Motor neuron (in vitro differentiated cells): ENCODE measurements at regions not wholly inside any gene's neighbourhood (a gene's known extent, or its start where the extent isn't known, plus 50 kb on each side); places are given as distances from the start of the nearest gene placed in this dataset.

ENCODE experiments used
- ATAC-seq, 8 experiments: fragments of 200-7000 bp; cut with Tn5 transposase; replicated peaks in 6 of 8; 2 replicates each; pipeline ENCODE4 v1.8.0; 2021; ENCODE audit warnings: mild to moderate bottlenecking in 8 of 8, moderate library complexity in 8 of 8
- H3K27ac ChIP-seq, 2 donors: fragments of 250-450 bp; sonication (Bioruptor Pico); 2 replicates each; pipeline ENCODE4 v1.9.0; 2021; ENCODE audit warnings: antibody characterized with exemption in 2 of 2, mild to moderate bottlenecking in 2 of 2, moderate library complexity in 1 of 2
- H3K4me1 ChIP-seq, 2 donors: fragments of 250-450 bp; sonication (Bioruptor Pico); replicated peaks in 1 of 2; 2 replicates each; pipeline ENCODE4 v1.6.1; 2021; ENCODE audit warnings: antibody characterized with exemption in 2 of 2, mild to moderate bottlenecking in 2 of 2, moderate library complexity in 1 of 2
- H3K4me3 ChIP-seq, 5 donors: fragments of 250-450 bp; sonication (Bioruptor Pico); 2 replicates each; pipeline ENCODE4 v1.9.0; 2021; ENCODE audit warnings: antibody characterized with exemption in 5 of 5, mild to moderate bottlenecking in 5 of 5, moderate library complexity in 4 of 5
- WGBS, 10 experiments: fragments of 450-650 bp; shearing (Covaris generic); methylation state at CpG; one replicate each; pipeline ENCODE4 v1.0.0; 2022; 5-methylcytosine and 5-hydroxymethylcytosine counted together
- in situ Hi-C, 9 experiments: fragments of 400-800 bp; cut with MboI; loops; one replicate each; pipeline ENCODE4 v1.15.0; 2021; ENCODE audit warnings: low sequenced_read_pairs in 9 of 9, low pct_unique_long_range_greater_than_20kb in 2 of 9; ENCODE audit not compliant: unreplicated experiment in 9 of 9

DNA sequence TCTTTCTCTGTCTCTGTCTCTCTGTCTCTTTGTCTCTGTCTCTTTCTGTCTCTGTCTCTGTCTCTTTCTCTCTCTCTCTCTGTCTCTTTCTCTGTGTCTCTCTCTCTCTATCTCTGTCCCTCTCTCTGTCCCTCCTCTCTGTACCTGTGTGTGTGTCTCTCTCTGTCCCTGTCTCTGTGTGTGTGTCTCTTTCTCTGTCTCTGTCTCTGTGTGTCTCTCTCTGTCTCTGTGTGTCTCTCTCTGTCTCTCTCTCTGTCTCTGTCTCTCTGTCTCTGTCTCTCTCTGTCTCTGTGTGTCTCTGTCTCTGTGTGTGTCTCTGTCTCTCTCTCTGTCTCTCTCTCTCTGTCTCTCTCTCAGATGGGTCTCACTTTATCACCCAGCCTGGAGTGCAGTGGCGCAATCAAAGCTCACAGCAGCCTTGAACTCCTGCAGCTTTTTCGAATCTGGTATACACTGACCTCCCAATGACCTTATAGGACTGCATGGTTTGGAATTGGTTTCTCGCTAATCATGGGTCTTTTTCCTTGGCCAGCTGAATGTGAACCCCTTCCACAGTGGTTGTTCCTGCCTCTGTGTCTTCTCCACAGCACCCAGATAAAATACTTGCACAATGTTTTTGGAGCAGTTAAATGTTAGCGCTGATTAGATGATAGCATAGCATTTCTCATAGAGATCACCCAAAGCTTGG is 102.6 kb upstream of the KLHL25 start:
- Histone ChIP-seq H3K4me3 (no peak overlapping the region), H3K27ac (no peak overlapping the region), H3K4me1 (peaks cover 5 to 13% of the 10 kb centered on the region in 2 donors)
- 0 to 100% (median 56%) methylated on average over 1 to 4 of the region's 4 CpGs; no CpG with 5 or more reads in 1 of the 10 experiments for WGBS, 10 experiments
- in situ Hi-C loops: loop anchor here in 1 of 9 experiments (25.0 kb wide), 1 partner anchor 90 kb away; no protein-coding TSS in a partner anchor
- peak in 1 of 8 experiments; percentile 3 for ATAC-seq

- ATAC-seq: peak in 5 of 8 experiments; percentile 16 to 50 (median 45)
- 0 to 81% (median 29%) methylated on average over 1 to 9 of the region's 16 CpGs; no CpG with 5 or more reads in 1 of the 10 experiments for WGBS, 10 experiments
- H3K4me3 ChIP-seq: no peak overlapping the region
- H3K4me1 ChIP-seq: peaks cover 5 to 13% of the 10 kb centered on the region in 2 donors
- in situ Hi-C loops: loop anchor here in 1 of 9 experiments (25.0 kb wide), 1 partner anchor 89 kb away; no protein-coding TSS in a partner anchor
- H3K27ac ChIP-seq: no peak overlapping the region
Measured at GRCh38 chr15:85897895-85898717, 103.4 kb upstream of the KLHL25 start.

DNA sequence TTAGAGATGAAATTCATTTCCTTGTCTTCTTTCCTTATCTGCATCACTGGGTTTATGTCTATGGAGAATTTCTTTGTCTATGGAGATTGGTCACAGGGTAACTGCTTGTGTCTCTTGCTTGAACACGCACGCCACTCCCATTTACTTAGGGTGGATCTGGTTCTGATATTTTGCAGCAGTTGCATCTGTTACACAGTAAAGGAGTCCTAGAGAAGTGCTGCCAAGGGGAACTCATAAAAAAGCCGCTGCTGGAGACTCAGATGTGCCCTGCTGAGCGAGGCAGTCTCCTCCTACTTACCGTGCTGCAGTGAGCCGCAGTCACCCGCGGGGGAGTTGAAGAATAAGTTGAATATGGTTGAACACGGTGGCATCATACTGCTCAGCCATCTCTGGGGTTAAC is 105.2 kb upstream of the KLHL25 start:
- in situ Hi-C loops: loop anchor here in 1 of 9 experiments (25.0 kb wide), 1 partner anchor 87 kb away; no protein-coding TSS in a partner anchor
- Histone ChIP-seq H3K27ac (no peak overlapping the region), H3K4me1 (peaks cover 6 to 14% of the 10 kb centered on the region in 2 donors), H3K4me3 (no peak overlapping the region)
- WGBS, 10 experiments: 0 to 50% (median 39%) methylated on average over 1 to 8 of the region's 9 CpGs; no CpG with 5 or more reads in 6 of the 10 experiments
- ATAC-seq: peak in 3 of 8 experiments; percentile 21 to 62 (median 36)

DNA sequence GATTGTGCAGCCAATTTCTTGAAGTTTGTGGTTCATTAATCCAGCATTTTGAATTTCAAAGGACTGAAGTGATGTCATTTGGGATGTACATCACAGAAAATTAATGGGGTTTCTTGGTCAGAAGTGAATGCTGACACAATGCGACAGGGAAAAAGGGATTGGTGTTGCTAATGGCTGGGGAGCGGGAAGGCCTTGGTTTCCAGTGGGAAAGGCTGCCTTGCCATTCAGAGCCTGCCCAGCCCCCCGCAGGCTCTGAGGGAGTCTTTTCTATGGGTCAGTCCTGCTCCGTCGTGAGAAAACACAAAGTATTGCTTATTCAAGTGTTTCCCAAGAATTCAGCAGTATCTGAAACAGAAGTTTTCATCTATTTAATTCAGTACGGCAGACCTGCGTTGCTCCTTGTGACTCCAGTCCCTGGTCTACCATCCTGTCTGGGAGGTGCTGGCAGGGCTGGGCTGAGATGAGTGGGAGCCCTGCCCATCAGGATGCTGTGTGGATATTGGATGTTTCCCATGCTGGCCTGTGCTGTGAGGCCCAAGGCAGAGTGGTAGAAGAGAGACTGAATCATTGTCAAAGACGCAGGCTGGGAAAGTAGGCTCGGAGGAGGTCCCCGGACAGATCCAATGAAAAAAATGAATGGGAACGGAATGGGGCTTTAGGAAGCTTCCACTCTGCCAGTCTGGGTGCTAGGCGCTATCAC is 111.2 kb upstream of the KLHL25 start:
- Histone ChIP-seq H3K4me1 (peaks cover 14 to 19% of the 10 kb centered on the region in 2 donors), H3K4me3 (no peak overlapping the region), H3K27ac (peak overlapping the region; percentile 34 to 48)
- WGBS, 10 experiments: 15 to 67% (median 31%) methylated on average over 2 to 10 of the region's 12 CpGs; no CpG with 5 or more reads in 1 of the 10 experiments
- in situ Hi-C loops: no loop called here
- ATAC-seq: peak in 5 of 8 experiments; percentile 87 to 89 (median 88)

DNA sequence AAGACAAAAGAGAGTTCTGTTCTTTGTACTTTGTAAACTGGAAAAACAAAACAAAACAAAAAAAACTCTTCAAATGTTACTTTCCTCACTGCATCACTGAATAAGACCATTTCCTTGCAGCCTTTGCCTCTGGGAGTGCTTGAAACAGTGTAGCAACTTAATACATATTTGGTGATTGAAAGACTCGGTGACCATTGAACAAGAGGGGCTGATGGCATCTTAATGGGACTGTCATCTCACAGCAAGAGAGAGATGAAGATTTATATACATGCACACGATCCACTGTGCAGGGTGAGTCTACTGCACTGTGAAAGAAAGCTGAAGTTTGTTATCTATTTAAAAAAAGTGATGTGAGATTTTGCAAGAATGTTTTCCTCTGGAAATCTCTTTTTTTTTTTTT is 111.9 kb upstream of the KLHL25 start:
- WGBS, 10 experiments: 0 to 86% (median 0%) methylated on average over 1 to 2 of the region's 2 CpGs; no CpG with 5 or more reads in 1 of the 10 experiments
- ATAC-seq: peak in 5 of 8 experiments; percentile 28 to 57 (median 40)
- Histone ChIP-seq H3K27ac (peak overlapping the region in 1 of 2 donors; percentile 7), H3K4me3 (no peak overlapping the region), H3K4me1 (peaks cover 14 to 19% of the 10 kb centered on the region in 2 donors)
- in situ Hi-C loops: no loop called here

- in situ Hi-C loops: no loop called here
- Histone ChIP-seq H3K4me1 (peaks cover 6 to 11% of the 10 kb centered on the region in 2 donors), H3K4me3 (no peak overlapping the region), H3K27ac (no peak overlapping the region)
- WGBS, 10 experiments: 8 to 69% (median 60%) methylated on average over 2 to 5 of the region's 5 CpGs; no CpG with 5 or more reads in 3 of the 10 experiments
- ATAC-seq: peak in 4 of 8 experiments; percentile 6 to 99 (median 70)
Measured at GRCh38 chr15:85910834-85911233, 116.1 kb upstream of the KLHL25 start.

DNA sequence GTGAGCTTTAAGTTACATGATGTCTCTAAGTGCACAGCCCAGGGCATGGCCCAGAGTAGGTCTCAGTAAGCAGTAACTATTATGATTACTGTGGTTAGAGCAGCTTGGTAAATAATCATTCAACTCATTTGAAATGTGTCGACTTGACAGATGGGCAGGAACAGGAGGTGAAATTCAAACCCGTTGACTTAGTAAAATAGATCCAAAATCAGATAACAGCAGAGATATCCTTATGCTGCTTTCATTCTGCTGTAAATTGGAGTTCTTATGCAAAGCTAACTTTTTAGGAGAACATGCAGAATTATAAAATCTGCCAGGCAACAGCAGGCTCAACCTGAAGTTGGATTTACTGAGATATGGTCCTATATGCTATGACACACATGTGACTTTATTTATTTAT is 118.7 kb upstream of the KLHL25 start:
- no peak for ATAC-seq
- WGBS, 10 experiments: 40 to 100% (median 80%) methylated on average over 1 to 2 of the region's 2 CpGs; no CpG with 5 or more reads in 3 of the 10 experiments
- no peak overlapping the region for H3K4me3 ChIP-seq
- H3K4me1 ChIP-seq: peaks cover 0 to 3% of the 10 kb centered on the region in 2 donors
- H3K27ac ChIP-seq: no peak overlapping the region
- in situ Hi-C loops: no loop called here

DNA sequence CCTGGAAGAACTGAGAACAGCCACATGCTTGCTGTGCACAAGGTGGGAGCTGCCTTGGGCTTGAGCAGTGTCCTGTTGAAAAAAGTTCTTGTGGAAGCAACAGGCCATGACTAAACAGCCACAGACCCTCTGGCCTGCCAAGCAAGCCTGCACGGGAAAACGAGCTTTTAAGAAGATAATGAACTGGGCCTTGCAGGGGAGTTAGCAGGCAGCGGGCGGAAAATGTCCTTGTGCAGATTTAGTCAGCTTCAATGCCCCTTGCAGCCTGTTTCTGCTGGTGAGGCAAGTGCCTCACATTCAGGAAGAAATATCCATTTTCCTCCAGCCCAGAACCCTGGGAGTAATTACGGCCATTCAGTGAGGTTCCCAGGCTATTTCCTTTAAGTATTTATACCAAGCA is 126.2 kb upstream of the KLHL25 start:
- Histone ChIP-seq H3K27ac (no peak overlapping the region), H3K4me1 (peaks cover 1 to 8% of the 10 kb centered on the region in 2 donors), H3K4me3 (no peak overlapping the region)
- in situ Hi-C loops: no loop called here
- WGBS, 10 experiments: 0 to 93% (median 51%) methylated on average over 1 to 4 of the region's 5 CpGs; no CpG with 5 or more reads in 4 of the 10 experiments
- ATAC-seq: peak in 3 of 8 experiments; percentile 26 to 53 (median 32)

DNA sequence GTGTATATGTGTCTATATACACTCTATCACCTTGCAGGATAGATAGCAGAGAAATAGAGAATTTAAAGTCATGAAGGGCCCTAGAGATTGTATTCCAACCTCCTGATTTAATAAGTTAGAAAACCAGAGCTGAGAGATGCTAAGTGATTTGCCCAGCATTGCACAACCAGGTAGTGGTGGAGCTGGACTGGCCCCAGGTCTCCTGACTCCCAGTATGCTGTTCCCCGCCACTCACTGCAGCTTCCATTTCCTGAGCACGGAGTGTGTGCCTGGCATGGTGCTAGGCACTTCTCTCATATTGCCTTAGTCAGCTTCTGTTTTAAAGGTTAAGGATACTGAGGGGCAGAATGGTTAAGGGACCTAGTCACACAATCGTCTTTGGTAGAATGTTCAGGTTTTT is 129.4 kb upstream of the KLHL25 start:
- 0 to 100% (median 60%) methylated on average over 1 to 2 of the region's 3 CpGs; no CpG with 5 or more reads in 5 of the 10 experiments for WGBS, 10 experiments
- no peak overlapping the region for H3K4me3 ChIP-seq
- no peak for ATAC-seq
- H3K4me1 ChIP-seq: peaks cover 3 to 5% of the 10 kb centered on the region in 2 donors
- no peak overlapping the region for H3K27ac ChIP-seq
- in situ Hi-C loops: no loop called here

- in situ Hi-C loops: no loop called here
- WGBS, 10 experiments: 0 to 59% (median 21%) methylated on average over 2 to 7 of the region's 8 CpGs; no CpG with 5 or more reads in 2 of the 10 experiments
- ATAC-seq: no peak
- no peak overlapping the region for H3K4me3 ChIP-seq
- H3K27ac ChIP-seq: no peak overlapping the region
- peaks cover 3 to 5% of the 10 kb centered on the region in 2 donors for H3K4me1 ChIP-seq
Measured at GRCh38 chr15:85925649-85926237, 131.0 kb upstream of the KLHL25 start.

- in situ Hi-C loops: no loop called here
- no peak for ATAC-seq
- 0 to 86% (median 40%) methylated on average over 1 of the region's 1 CpG; no CpG with 5 or more reads in 4 of the 10 experiments for WGBS, 10 experiments
- Histone ChIP-seq H3K4me3 (no peak overlapping the region), H3K4me1 (peaks cover 3 to 5% of the 10 kb centered on the region in 2 donors), H3K27ac (no peak overlapping the region)
Measured at GRCh38 chr15:85926834-85927233, 132.1 kb upstream of the KLHL25 start.

DNA sequence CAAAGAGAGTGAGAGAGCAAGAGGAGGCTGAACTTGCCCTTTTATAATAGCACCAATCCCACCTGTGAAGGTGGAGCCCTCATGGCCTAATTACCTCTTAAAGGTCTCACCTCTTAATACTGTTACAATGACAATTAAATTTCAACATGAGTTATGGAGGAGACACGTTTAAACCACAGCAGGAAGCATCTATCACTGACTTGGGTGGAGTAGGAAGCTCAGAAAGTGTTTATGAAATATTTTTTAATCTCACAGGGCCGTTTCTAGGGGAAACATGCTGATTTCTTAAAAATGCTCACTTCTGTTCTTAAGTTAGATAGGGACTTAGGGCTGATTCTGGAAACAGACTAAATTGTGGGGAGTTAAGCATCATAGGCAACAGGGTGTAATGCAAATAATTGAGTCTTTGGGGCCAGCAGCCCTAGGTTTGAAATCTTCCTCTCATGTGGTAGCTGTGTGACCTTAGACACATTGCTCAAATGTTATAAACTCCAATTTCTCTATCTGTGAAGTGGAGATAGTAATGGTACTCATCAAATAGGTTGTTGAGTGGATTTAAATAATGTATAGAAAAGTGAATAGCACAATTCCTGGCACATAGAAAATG is 133.3 kb upstream of the KLHL25 start:
- ATAC-seq: no peak
- Histone ChIP-seq H3K4me3 (no peak overlapping the region), H3K27ac (no peak overlapping the region), H3K4me1 (peaks cover 3 to 5% of the 10 kb centered on the region in 2 donors)
- in situ Hi-C loops: no loop called here
- WGBS, 10 experiments: 0 to 100% (median 43%) methylated on average over 1 to 2 of the region's 2 CpGs; no CpG with 5 or more reads in 3 of the 10 experiments
